ENCODE measurements at regions not wholly inside any gene's neighbourhood (a gene's known extent, or its start where the extent isn't known, plus 50 kb on each side); places are given as distances from the start of the nearest gene placed in this dataset.

DNA sequence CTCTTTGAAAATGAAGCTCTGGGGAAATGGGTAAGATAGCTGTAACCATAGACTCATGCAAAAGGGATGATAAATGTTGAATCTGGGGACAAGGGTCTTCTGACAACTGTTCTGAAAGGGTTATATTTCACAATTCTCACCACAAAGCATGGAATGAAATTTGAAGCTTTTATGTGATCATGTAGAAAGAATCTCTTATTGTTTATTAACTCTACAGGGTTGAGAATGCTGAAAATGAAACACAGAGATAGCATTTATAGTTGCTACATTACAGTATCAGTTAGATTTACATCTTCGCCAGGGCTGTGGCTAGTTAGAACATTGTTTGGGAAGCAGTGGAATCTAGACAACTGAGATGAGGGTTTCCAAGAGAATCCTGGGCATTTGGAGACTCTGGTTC is 97.4 kb upstream of the LHCGR start:
- DNase-seq (ENCODE audit: low read depth), result peak; percentile 88

DNA sequence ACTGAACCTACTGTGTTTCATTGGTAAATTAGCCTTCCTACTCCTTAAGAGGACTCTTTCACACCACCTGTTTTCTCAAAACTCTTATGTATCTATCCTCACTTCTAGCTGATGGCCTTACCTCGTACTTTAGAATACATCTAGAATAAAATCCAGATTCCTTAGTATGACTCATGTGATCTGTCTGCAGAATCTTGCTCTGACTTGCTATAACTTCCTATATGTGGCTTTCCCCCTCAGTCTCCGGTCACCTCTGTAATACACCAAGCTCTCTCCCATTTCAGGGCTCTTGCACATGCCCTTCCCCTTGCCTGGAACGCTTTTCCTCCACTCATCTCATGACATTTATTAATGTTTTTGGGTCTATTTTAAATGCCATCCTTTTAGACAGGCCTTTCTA is 95.6 kb upstream of the LHCGR start:
- DNase-seq (ENCODE audit: low read depth), result peak; percentile 61

DNA sequence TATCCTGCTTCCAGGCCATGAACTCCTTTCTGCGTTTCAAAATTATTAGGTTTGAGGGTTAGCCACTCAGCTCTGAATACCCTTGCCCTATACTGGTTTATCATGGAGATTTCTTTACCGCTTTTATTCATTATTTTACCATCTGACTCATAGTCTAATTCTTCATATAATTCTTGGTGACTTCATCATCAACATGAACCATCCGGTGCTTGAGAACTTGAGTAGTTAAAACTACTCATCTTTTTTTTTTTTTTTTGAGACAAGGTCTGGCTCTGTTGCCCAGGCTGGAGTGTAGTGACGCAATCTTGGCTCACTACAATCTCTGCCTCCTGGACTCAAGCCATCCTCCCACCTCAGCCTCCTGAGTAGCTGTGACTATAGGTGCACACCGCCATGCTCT is 94.2 kb upstream of the LHCGR start:
- DNase-seq (ENCODE audit: low read depth), result peak; percentile 80

DNA sequence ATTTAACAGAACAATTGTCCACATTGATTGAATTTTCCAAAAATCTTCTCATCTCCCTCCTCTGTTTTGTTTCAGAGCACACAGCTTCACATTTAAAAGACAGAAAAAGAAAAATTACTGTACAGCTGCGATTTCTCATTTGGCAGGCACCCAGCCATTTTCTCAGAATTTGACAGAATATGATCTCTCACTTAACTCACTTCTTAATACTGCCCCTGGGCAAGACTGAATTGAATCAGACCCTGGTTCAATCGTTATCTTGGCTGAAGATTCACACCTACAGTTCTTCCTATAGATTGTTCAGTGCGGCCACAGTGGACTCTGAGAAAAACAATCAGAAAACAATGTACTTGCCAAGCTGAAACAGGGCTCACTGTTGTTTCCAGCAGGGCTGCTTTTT is 90.2 kb upstream of the LHCGR start:
- DNase-seq (ENCODE audit: low read depth), result no peak

DNA sequence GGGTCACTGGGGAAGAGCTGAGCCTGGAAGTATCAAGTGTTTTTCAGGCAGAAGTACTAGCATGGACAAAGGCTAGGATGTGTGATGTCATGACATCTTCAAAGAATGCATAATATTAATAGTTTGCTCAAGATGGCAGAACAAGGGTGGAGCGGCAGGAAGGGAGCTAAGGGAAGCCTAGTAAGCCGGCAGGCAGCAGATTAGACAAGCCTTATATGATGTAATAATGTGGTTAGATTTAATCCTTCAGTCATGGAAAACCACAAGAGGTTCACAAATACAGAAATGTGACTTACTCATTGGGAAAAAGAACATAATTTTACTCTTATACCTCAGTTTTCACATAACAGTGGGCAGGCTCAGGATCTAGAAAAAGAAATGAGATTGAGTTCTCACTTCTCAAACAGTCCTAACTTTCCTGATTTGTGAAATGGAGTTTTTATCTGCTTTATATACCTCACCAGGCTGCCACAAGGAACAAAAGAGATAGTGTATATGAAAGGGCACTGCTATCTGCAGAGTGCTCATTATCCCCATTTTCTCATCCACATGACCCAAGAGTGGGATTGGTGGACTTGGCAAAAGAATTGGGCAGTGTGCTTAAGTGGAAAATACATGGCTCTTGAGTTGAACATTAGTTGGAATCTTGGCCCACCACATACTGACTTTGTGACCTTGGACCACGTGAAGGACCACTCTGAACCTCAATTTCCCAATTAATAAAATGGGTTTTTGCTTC is 89.1 kb upstream of the LHCGR start:
- peak; percentile 80 for DNase-seq (ENCODE audit: low read depth)

DNA sequence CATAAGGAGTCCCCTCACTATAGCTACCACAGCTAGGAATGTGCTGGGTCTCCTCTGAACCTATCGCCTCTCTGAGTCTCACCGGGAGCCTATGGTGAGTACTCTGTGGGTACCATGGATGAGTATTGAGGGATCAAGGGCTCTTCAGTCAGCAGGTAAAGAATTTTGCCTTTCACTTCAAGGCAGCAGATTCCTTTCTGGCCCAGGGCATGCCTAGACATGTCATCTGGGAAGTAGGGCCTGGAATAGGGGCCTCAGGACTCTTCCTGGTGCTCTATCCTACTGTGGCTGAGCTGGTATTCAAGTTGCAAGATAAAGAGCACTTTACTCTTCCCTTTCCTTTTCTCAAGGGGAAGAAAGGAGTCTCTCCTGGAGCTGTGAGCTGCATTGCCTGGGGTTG is 85.6 kb upstream of the LHCGR start:
- DNase-seq (ENCODE audit: low read depth), result no peak

DNA sequence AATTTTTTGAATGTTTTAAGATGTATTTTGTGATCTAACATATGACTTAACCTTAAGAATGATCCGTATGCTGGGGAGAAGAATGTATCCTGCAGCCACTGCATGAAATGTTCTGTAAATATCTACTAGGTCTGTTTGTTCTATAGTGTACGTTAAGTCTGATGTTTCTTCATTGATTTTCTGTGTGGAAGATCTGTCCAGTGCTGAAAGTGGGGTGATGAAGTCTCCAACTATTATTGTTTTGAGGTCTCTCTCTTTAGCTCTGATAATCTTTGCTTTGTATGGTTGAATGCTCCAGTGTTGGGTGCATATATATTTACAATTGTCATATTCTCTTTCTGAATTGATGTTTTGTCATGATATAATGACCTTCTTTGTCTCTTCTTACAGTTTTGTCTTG is 82.5 kb upstream of the LHCGR start:
- no peak for DNase-seq (ENCODE audit: low read depth)

DNA sequence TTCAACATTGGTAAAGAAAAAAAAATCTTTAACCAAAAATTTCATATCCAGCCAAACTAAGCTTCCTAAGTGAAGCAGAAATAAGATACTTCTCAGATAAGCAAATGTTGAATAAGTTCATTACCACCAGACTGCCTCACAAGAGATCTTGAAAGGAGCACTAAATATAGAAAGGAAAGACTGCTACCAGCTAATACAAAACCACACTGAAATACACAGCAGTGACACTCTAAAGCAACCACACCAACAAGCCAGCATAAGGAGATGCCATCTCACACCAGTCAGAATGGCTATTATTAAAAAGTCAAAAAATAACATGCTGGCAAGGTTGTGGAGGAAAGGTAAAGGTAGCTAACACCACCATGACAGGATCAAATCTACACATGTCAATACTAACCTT is 74.0 kb upstream of the LHCGR start:
- no peak for DNase-seq (ENCODE audit: low read depth)

DNA sequence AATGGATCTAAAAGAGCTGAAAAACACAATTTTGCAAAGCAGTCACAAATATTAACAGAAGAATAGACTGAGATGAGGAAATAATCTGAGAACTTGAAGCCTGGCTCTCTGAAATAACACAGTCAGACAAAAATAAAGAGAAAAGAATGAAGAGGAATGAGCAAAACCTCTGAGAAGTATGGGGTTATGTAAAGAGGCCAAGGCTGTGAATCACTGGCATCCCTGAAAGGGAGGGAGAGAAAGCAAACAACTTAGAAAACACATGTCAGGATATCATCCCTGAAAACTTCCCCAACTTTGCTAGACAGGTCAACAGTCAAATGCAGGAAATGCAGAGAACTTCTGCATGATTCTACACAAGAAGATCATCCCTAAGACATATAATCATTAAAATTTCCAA is 73.5 kb upstream of the LHCGR start:
- peak; percentile 72 for DNase-seq (ENCODE audit: low read depth)

DNA sequence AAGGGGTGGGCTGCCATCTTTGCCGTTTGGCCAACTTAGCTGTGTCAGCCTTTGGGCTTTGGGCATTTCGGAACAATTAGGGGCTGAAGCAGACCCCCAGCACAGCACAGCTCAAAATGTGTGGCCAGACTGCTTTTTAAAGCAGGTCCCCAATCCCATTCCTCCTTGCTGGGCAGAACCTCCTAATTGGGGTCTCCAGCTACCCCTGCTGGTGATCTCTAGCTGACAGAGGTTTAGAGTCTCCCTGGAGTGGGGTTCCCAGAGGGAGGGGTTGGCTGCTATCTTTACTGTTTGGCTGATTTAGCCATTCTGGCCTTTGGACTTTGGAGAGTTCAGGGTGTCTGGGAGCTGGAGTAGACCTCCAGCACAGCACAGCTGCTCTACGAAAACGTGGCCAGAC is 71.5 kb upstream of the LHCGR start:
- no peak for DNase-seq (ENCODE audit: low read depth)

DNA sequence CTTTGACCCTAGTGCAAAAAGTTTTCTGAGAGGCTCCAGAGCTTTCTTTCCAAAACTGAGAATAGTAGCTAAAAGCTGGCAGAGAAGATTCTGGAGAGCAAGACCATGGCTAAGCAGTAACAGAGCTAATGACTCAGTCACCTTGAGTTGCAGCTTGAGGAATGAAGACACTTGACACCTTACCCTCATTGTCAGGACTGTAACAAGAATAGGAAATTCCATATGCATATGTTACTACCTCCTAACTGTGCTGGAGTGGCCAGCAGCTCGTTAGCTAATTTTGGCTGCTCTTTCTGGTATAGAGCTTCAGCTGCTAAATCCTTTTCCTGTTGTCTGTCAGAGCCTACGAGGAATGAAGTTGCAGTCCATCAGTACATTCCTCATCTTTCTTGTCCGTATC is 68.6 kb upstream of the LHCGR start:
- no peak for DNase-seq (ENCODE audit: low read depth)

DNA sequence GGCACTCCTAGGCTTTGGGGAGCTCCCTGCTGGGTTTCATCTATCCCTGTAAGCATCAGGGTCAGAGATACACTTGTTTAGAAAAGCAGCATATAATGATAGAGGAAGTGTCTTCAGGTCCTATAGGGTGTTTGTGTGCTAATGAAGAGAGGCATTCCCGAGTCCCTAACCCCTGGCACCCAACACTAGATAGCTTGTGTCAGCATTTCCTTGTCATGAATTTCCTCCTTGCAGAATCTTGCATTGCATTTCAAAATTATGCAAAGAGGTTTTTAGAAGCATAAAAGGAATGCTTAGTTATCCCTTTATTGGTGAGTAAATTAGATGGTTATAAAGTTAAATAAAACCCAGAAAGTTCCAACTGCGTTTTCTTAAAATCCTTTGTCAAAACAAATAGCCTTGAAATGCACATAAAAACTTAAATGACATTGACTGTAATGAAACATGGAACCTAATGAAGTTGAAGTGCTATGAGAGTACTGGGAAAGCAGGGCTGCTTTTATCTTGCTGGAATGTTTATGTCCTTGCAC is 63.7 kb upstream of the LHCGR start:
- DNase-seq (ENCODE audit: low read depth), result no peak

DNA sequence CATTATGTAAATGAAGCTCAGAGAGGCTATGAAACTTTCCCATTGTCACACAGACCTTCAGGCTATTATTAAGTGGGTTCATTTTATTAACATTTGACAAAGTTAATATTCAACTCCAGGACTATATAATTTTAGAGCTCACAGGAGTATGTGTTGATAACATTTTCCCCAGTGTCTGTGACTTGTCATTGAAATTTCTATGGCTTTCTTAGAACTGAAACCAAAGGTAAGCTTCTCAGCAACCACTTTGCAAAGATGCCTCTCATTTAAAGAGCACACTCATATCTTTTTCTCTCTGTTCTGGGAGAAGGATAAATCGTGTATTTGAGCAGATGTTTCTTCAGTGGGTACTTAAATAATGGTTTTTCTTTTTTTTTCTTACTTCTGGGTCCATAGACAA is 61.8 kb upstream of the LHCGR start:
- no peak for DNase-seq (ENCODE audit: low read depth)

DNA sequence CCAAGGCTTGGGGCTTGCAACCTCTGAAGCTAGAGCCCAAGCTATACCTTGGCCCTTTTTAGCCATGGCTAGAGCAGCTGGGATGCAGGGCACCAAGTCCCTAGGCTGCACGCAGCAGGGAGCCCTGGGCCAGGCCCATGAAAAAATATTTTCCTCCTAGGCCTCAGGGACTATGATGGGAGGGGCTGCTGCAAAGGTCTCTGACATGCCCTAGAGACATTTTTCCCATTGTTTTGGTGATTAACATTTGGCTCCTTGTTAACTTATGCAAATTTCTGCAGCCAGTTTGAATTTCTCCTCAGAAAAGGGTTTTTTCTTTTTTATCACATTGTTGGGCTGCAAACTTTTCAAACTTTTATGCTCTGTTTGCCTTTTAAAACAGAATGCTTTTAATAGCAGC is 56.9 kb upstream of the LHCGR start:
- DNase-seq (ENCODE audit: low read depth), result no peak

DNA sequence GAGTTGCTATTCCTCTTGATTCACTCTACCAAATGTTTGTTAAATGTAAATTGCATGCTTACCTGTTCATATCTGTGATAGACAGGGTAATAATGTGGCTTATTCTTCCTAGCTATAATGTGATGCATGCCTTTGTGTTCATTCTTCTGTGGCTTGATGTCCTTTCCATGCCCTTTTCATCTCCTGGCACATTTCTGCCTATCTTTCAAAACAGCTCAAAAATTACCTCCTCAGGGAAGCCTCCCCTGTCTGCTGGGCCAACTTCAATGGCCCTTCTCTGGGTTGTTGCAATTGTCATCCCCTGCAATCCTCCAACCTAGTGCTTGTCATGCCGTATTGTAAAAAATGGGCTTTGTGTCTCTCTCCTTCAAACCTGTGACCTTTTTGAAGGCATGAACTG is 52.8 kb upstream of the LHCGR start:
- DNase-seq (ENCODE audit: low read depth), result no peak

Data from iris pigment epithelial cell (primary cell).